H9 (cell line): ENCODE measurements at regions not wholly inside any gene's neighbourhood (a gene's known extent, or its start where the extent isn't known, plus 50 kb on each side); places are given as distances from the start of the nearest gene placed in this dataset.

Source experiments
- DNase-seq: peaks from one replicate; pipeline ENCODE4 v3.0.0-alpha.2; 2017
- H2AFZ ChIP-seq: one replicate; pipeline ENCODE4 v1.6.1; 2013; ENCODE audit warnings: mild to moderate bottlenecking, low read length, control low read depth, moderate library complexity
- H2AK5ac ChIP-seq: 2 replicates; pipeline ENCODE4 v1.6.1; 2013; ENCODE audit warnings: low read length, control low read depth, mixed read lengths; ENCODE audit not compliant: insufficient read length
- H2BK120ac ChIP-seq: one replicate; pipeline ENCODE4 v1.6.1; 2013; ENCODE audit warnings: low read depth, mild to moderate bottlenecking, low read length, control low read depth, inconsistent platforms; ENCODE audit not compliant: poor library complexity, severe bottlenecking
- H2BK12ac ChIP-seq: 2 replicates; pipeline ENCODE4 v1.6.1; 2013; ENCODE audit warnings: low read length, control low read depth, mixed read lengths, low read depth; ENCODE audit not compliant: insufficient read length
- H2BK15ac ChIP-seq: 2 replicates; pipeline ENCODE4 v1.6.1; 2013; ENCODE audit warnings: low read depth, low read length, control low read depth
- H2BK20ac ChIP-seq: one replicate; pipeline ENCODE4 v1.6.1; 2013; ENCODE audit warnings: low read depth, mild to moderate bottlenecking, low read length, control low read depth, inconsistent platforms; ENCODE audit not compliant: poor library complexity, severe bottlenecking
- H2BK5ac ChIP-seq: 2 replicates; pipeline ENCODE4 v1.6.1; 2013; ENCODE audit warnings: low read length, control low read depth, mixed read lengths; ENCODE audit not compliant: insufficient read length
- H3K14ac ChIP-seq: 2 replicates; pipeline ENCODE4 v1.6.1; 2013; ENCODE audit warnings: low read length, control low read depth; ENCODE audit not compliant: insufficient read depth
- H3K18ac ChIP-seq: 2 replicates; pipeline ENCODE4 v1.6.1; 2013; ENCODE audit warnings: low read depth, mild to moderate bottlenecking, mixed read lengths, low read length, control low read depth; ENCODE audit not compliant: insufficient read length
- H3K23ac ChIP-seq: 2 replicates; pipeline ENCODE4 v1.6.1; 2013; ENCODE audit warnings: low read length, control low read depth, mixed read lengths, low read depth; ENCODE audit not compliant: insufficient read length
- H3K23me2 ChIP-seq: 2 replicates; pipeline ENCODE4 v1.6.1; 2013; ENCODE audit warnings: low read depth, mild to moderate bottlenecking, mixed read lengths, low read length, control low read depth; ENCODE audit not compliant: insufficient read length, poor library complexity, severe bottlenecking
- H3K27ac ChIP-seq: 2 replicates; pipeline ENCODE4 v1.5.1; 2013; ENCODE audit warnings: low read length, control low read depth, mixed read lengths, low read depth; ENCODE audit not compliant: insufficient read length
- H3K27me3 ChIP-seq: 2 replicates; pipeline ENCODE4 v1.6.1; 2013; ENCODE audit warnings: low read length, control low read depth, inconsistent platforms; ENCODE audit not compliant: insufficient read depth
- H3K4ac ChIP-seq: 2 replicates; pipeline ENCODE4 v1.6.1; 2013; ENCODE audit warnings: low read depth, mild to moderate bottlenecking, control low read depth, inconsistent platforms, low read length, moderate library complexity
- H3K4me1 ChIP-seq: 2 replicates; pipeline ENCODE4 v1.6.1; 2013; ENCODE audit warnings: low read length, control low read depth, inconsistent platforms; ENCODE audit not compliant: insufficient read depth
- H3K4me2 ChIP-seq: 2 replicates; pipeline ENCODE4 v1.6.1; 2013; ENCODE audit warnings: low read length, control low read depth, mixed read lengths; ENCODE audit not compliant: insufficient read length, insufficient read depth
- H3K56ac ChIP-seq: 2 replicates; pipeline ENCODE4 v1.6.1; 2013; ENCODE audit warnings: low read depth, mild to moderate bottlenecking, mixed read lengths, low read length, control low read depth; ENCODE audit not compliant: insufficient read length
- H3K79me1 ChIP-seq: 2 replicates; pipeline ENCODE4 v1.6.1; 2013; ENCODE audit warnings: low read depth, mild to moderate bottlenecking, moderate library complexity, low read length, control low read depth, inconsistent platforms; ENCODE audit not compliant: insufficient read depth, poor library complexity, severe bottlenecking
- H3K79me2 ChIP-seq: 2 replicates; pipeline ENCODE4 v1.6.1; 2013; ENCODE audit warnings: low read length, control low read depth, inconsistent platforms; ENCODE audit not compliant: insufficient read depth
- H3K9ac ChIP-seq: 2 replicates; pipeline ENCODE4 v1.6.1; 2013; ENCODE audit warnings: low read length, control low read depth, mixed read lengths; ENCODE audit not compliant: insufficient read length; ENCODE audit errors: extremely low read depth
- H3K9me3 ChIP-seq: one replicate; pipeline ENCODE4 v1.6.1; 2013; ENCODE audit warnings: low read depth, low read length, inconsistent platforms; ENCODE audit not compliant: control insufficient read depth
- H3T11ph ChIP-seq: one replicate; pipeline ENCODE4 v1.6.1; 2013; ENCODE audit warnings: mild to moderate bottlenecking, low read length, control low read depth, inconsistent platforms
- H4K20me1 ChIP-seq: one replicate; pipeline ENCODE4 v1.6.1; 2013; ENCODE audit not compliant: control insufficient read depth, insufficient read length, insufficient read depth
- H4K5ac ChIP-seq: 2 replicates; pipeline ENCODE4 v1.6.1; 2013; ENCODE audit warnings: low read depth, mild to moderate bottlenecking, mixed read lengths, low read length, control low read depth; ENCODE audit not compliant: insufficient read length
- H4K8ac ChIP-seq: replicated peaks from 2 replicates; pipeline ENCODE4 v1.6.1; 2013; ENCODE audit warnings: low read length, control low read depth, mixed read lengths, low read depth; ENCODE audit not compliant: insufficient read length
- H4K91ac ChIP-seq: 2 replicates; pipeline ENCODE4 v1.6.1; 2013; ENCODE audit warnings: low read depth, mild to moderate bottlenecking, moderate library complexity, mixed read lengths, low read length, control low read depth; ENCODE audit not compliant: insufficient read length
- H3K27ac Mint-ChIP-seq, 3 experiments: 2 replicates in 2 of 3; 3 replicates in 1 of 3; pipeline ENCODE4 v1.8.0; 2020 to 2021; ENCODE audit warnings: mixed read lengths in 3 of 3, mild to moderate bottlenecking in 1 of 3, moderate library complexity in 1 of 3
- H3K27me3 Mint-ChIP-seq: 2 replicates; pipeline ENCODE4 v1.8.0; 2021; ENCODE audit warnings: low read depth, mild to moderate bottlenecking, moderate library complexity, mixed read lengths
- H3K36me3 Mint-ChIP-seq, 3 experiments: 2 replicates in 2 of 3; 3 replicates in 1 of 3; pipeline ENCODE4 v1.8.0; 2020 to 2021; ENCODE audit warnings: low read depth in 3 of 3, mixed read lengths in 3 of 3; ENCODE audit not compliant: insufficient read depth in 1 of 3
- H3K4me1 Mint-ChIP-seq, 2 experiments: 2 replicates each; pipeline ENCODE4 v1.8.0; 2020; ENCODE audit warnings: mixed read lengths in 2 of 2
- H3K4me3 Mint-ChIP-seq, 2 experiments: 2 replicates in 1 of 2; 3 replicates in 1 of 2; pipeline ENCODE4 v1.8.0; 2020 to 2021; ENCODE audit warnings: mild to moderate bottlenecking in 2 of 2, mixed read lengths in 2 of 2, moderate library complexity in 1 of 2
- H3K9me3 Mint-ChIP-seq, 2 experiments: 2 replicates in 1 of 2; 3 replicates in 1 of 2; pipeline ENCODE4 v1.8.0; 2020; ENCODE audit warnings: mild to moderate bottlenecking in 2 of 2, mixed read lengths in 2 of 2, moderate library complexity in 1 of 2
- WGBS: extraction: QIAGEN DNeasy Blood & Tissue Kit; methylation state at CpG from one replicate; pipeline ENCODE4 v1.1.7; 2013; ENCODE audit warnings: missing lambda C conversion rate, low lambda C conversion rate, mixed read lengths; ENCODE audit not compliant: insufficient read length; ENCODE audit errors: extremely low coverage; 5-methylcytosine and 5-hydroxymethylcytosine counted together
- TF ChIP-seq, protein P1 (sequence below): fragments of 200-600 bp; sonication (generic); conservative IDR thresholded peaks from 3 replicates; pipeline ENCODE4 v1.8.0; 2021; ENCODE audit warnings: antibody characterized with exemption, mild to moderate bottlenecking

DNA sequence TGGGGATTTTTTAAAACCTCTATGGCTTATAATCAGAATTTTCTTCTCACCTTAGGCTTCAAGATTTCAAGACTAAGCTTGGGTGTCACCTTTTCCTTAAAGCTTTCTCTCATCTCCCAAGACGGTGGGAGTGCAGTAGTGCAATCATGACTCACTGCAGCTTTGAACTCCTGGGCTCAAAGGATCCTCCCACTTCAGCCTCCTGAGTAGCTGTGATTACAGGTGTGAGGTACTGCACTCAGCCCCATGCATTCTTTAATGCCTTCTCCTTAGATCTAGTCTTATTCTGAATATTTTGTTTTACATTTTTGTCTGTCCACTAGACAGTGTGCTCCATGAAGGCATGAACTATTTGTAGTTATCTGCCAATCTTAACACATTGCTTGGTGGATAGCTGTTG is 55.7 kb upstream of the FAT3 start:
- DNase-seq, result no peak
- H2AFZ ChIP-seq, result no peak overlapping the region

More for the DNA sequence above, 55.7 kb upstream of the FAT3 start:
- H4K5ac ChIP-seq, result no peak overlapping the region
- WGBS, result no CpG with 5 or more reads among the region's 1 CpG
- no peak overlapping the region for H2AK5ac ChIP-seq
- no peak overlapping the region for H3K56ac ChIP-seq
- no peak overlapping the region for H2BK12ac ChIP-seq
- no peak overlapping the region for H3K4me2 ChIP-seq
- Mint-ChIP-seq H3K27ac (no peak overlapping the region), H3K9me3 (peaks cover 19 to 25% of the 10 kb centered on the region in 2 experiments), H3K36me3 (peaks cover 11 to 17% (median 12%) of the 10 kb centered on the region in 3 experiments), H3K4me3 (no peak overlapping the region), H3K27me3 (no peaks in the 10 kb centered on the region; the same call in none of the 2 replicates), H3K4me1 (no peaks in the 10 kb centered on the region)
- H3K4me1 ChIP-seq, result no peaks in the 10 kb centered on the region
- H3T11ph ChIP-seq, result no peak overlapping the region
- no peak overlapping the region for H3K14ac ChIP-seq
- H4K20me1 ChIP-seq, result no peaks in the 10 kb centered on the region
- no peaks in the 10 kb centered on the region for H3K79me1 ChIP-seq
- no peaks in the 10 kb centered on the region for H3K27me3 ChIP-seq
- H3K23ac ChIP-seq, result no peak overlapping the region
- TF ChIP-seq, protein P1, sequence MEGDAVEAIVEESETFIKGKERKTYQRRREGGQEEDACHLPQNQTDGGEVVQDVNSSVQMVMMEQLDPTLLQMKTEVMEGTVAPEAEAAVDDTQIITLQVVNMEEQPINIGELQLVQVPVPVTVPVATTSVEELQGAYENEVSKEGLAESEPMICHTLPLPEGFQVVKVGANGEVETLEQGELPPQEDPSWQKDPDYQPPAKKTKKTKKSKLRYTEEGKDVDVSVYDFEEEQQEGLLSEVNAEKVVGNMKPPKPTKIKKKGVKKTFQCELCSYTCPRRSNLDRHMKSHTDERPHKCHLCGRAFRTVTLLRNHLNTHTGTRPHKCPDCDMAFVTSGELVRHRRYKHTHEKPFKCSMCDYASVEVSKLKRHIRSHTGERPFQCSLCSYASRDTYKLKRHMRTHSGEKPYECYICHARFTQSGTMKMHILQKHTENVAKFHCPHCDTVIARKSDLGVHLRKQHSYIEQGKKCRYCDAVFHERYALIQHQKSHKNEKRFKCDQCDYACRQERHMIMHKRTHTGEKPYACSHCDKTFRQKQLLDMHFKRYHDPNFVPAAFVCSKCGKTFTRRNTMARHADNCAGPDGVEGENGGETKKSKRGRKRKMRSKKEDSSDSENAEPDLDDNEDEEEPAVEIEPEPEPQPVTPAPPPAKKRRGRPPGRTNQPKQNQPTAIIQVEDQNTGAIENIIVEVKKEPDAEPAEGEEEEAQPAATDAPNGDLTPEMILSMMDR, result no peak
- peaks cover 8% of the 10 kb centered on the region for H3K9me3 ChIP-seq
- no peak overlapping the region for H3K27ac ChIP-seq
- no peak overlapping the region for H2BK120ac ChIP-seq
- H2BK20ac ChIP-seq, result no peak overlapping the region
- no peak overlapping the region for H3K18ac ChIP-seq
- H2BK15ac ChIP-seq, result no peak overlapping the region
- no peaks in the 10 kb centered on the region for H3K79me2 ChIP-seq
- H3K9ac ChIP-seq, result no peak overlapping the region
- H3K4ac ChIP-seq, result no peak overlapping the region
- no peak overlapping the region for H2BK5ac ChIP-seq
- no peaks in the 10 kb centered on the region for H3K23me2 ChIP-seq
- H4K8ac ChIP-seq, result no peak overlapping the region
- H4K91ac ChIP-seq, result no peak overlapping the region
